ENCODE measurements at regions not wholly inside any gene's neighbourhood (a gene's known extent, or its start where the extent isn't known, plus 50 kb on each side); places are given as distances from the start of the nearest gene placed in this dataset.

DNA sequence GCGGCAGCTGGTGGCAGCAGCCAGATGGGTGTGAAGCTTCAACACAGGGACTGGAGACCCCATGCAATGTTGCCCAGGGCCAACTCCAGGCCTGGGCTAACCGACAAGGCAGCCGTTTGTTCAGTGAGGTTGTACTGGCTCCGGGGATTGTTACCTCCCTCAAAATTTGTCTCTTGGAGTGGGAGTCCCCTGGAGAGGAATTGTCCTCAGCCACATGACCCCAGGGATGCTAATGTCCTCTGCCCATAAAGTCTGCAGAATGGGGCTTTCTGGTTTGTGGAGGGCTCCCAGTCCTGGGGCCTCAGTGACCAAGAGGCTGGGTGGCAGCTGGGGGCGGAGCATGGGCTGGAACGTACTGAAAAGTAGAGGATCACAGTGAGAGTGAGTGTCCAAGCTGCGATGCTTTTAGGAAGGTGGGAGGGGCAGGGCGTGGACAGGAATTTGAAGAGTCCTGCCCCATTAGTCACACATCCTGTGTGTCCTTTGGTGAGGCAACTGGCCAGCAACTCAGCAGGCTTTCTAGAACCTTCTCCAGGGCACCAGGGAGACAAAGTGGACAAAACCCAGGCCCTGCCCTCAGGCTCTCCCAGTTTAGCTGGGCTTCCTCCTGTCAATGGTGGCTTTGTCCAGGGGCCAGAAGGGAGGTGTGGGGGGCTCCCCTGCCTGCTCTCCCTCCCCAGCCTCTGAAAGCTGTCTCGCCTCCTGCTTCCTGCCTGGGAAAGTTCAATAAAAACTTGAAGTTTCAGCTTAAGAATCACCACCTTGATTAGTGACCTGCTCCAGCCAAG is 114.0 kb downstream of the NSG2 start:
- Mint-ChIP-seq H3K27me3 (no peaks in the 10 kb centered on the region), H3K27ac (no peak overlapping the region), H3K4me3 (no peak overlapping the region), H3K36me3 (no peaks in the 10 kb centered on the region), H3K9me3 (peaks cover 12% of the 10 kb centered on the region), H3K4me1 (no peaks in the 10 kb centered on the region)
- no peak for DNase-seq

DNA sequence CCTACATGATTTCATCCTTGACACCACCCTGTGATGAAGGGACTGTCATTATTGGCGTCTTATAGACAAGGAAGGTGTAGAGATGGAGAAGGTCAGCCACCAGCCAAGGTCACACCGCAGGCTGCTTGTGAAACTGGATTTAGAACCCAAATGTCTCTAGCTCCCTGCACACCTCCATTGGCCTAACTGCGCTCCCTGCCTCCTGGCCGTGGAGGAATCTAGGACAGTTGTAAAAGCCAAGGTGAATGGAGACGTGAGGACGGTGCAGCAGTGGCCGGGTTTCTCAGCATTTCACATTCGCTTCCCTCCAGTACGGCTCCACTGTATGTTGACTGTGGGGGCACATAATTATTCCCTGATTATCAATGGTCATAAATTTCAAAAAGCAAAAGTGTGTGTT is 119.9 kb downstream of the NSG2 start:
- no peak overlapping the region for H3K27ac Mint-ChIP-seq
- no peak for DNase-seq
- no peaks in the 10 kb centered on the region for H3K27me3 Mint-ChIP-seq
- H3K9me3 Mint-ChIP-seq: peaks cover 4% of the 10 kb centered on the region
- no peaks in the 10 kb centered on the region for H3K36me3 Mint-ChIP-seq
- no peak overlapping the region for H3K4me3 Mint-ChIP-seq
- H3K4me1 Mint-ChIP-seq: no peaks in the 10 kb centered on the region

DNA sequence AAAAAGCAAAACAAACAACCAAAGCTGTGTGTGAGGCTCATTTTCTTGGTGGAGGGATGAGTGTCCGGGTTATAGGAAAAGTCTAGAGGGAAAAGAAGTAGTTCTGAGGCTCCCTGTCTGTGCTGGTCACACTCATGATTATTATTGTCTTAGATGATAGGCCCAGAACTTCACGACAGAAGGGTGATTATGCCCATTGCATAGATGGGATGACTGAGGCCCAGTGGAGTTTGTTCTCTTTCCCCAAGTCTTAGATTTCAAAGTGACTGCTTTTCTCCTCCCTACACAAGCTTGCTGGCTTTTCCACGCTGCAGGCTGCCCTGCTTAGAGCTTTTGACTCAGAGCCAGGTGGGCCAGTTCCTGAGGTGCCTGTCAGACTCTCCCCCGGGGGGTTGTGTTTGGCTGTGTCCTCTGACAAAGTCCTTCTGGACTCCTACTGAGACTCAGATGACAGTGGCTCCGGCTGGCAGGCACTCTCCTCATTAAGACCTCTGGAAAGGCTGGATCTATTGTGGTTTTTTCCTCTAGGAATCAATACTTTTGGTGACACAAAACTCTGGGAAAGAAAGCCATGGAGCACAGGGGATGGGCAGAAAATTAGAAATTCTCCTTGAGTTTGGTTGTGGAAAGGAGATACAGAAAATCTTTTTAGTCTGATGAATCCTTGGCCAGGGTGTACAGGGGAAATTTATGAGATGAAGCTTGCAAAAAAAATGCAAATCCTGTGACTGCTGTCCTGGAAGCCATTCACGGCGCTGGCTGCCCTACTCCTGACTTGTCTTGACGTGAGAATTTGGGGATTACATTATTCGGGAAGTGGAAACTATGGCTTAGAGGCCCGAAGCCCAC is 120.9 kb downstream of the NSG2 start:
- no peaks in the 10 kb centered on the region for H3K27me3 Mint-ChIP-seq
- peaks cover 4% of the 10 kb centered on the region for H3K9me3 Mint-ChIP-seq
- no peak for DNase-seq
- no peaks in the 10 kb centered on the region for H3K36me3 Mint-ChIP-seq
- H3K27ac Mint-ChIP-seq: no peak overlapping the region
- H3K4me1 Mint-ChIP-seq: no peaks in the 10 kb centered on the region
- no peak overlapping the region for H3K4me3 Mint-ChIP-seq

DNA sequence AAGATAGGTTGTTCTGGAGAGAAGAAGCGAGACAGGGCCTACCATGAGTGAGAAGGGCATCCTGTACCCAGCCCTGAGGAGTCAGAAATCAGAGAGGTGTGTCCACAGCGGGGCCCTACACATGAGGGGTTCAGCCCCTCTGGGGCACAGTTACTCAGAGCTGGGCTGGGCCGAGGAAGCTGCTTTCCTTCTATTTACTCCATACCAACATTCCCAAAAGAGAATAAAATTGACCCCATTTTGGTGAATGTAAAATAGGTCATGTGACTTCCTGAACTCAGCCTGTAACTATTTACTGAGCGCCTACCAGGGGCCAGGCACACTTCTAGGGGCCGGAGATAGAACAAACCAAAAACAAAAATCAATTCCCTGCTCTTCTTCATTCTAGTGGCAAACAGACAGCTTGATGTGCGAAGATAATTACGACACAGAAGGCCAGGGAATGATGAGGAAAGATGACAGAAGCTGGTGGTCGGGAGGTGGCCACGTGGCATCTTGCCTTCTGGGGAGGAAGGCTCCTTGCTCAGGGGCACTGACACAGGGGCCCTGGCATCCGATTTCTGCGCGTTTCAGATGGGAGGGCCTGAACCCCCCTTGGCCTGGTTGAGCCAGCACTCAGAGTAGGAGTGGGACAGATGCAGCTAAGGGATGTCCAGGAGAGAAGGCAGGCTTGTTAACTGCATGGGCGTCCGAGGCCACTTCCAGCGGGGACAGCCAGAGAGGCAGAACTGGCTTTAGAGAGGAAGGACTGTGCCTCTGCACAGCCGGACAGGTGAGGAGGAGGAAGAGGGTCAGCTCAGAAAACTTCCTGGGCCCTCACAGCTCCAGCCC is 121.8 kb downstream of the NSG2 start:
- Mint-ChIP-seq H3K27ac (no peak overlapping the region), H3K9me3 (peaks cover 4% of the 10 kb centered on the region)

DNA sequence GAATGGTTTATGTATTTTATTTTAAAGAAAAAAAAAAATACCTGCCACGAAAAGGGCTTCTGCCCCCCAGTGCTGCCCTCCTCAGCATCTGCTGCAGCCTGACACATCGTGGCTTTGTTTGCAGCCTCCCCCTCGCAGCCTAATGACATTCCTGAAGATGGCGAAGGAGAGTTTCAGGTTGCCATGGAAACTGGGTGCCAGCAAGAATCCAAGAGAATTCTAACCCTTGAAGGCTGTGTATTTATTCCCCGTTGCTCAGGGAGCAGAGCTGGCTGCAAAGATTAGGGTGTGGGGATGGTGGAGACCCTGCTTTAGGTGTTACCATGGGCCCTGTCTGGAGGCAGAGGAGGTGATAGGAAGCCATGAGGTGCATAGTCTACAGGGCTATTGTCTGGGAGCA is 126.6 kb downstream of the NSG2 start:
- no peaks in the 10 kb centered on the region for H3K36me3 Mint-ChIP-seq
- peaks cover 16% of the 10 kb centered on the region for H3K27me3 Mint-ChIP-seq
- H3K27ac Mint-ChIP-seq: no peak overlapping the region
- H3K9me3 Mint-ChIP-seq: peaks cover 4% of the 10 kb centered on the region
- no peak overlapping the region for H3K4me3 Mint-ChIP-seq
- H3K4me1 Mint-ChIP-seq: no peaks in the 10 kb centered on the region
- DNase-seq: no peak

More for the DNA sequence above, 121.8 kb downstream of the NSG2 start:
- Mint-ChIP-seq H3K4me3 (no peak overlapping the region), H3K36me3 (no peaks in the 10 kb centered on the region), H3K4me1 (no peaks in the 10 kb centered on the region), H3K27me3 (no peaks in the 10 kb centered on the region)
- DNase-seq: no peak

DNA sequence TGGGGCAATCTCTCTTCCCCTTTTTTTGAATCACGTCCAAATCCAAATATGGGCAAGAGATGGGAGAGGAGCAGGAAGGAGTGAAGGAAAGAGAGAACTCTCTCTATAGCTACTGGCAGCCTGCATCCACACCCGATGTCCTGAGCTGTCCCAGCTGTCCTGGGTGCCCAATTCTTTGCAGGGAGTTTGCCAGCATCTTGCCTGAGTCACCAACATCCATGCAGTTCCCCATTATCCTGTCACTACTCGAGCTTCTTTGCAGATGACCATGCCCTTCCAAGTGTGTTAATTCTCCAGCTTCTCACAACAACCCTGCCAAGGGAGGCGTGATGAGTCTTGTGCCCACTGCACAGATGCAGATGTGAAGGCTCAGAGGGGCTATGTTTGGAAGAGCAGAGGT is 127.1 kb downstream of the NSG2 start:
- Mint-ChIP-seq H3K4me3 (no peak overlapping the region), H3K36me3 (no peaks in the 10 kb centered on the region), H3K27ac (no peak overlapping the region), H3K9me3 (peaks cover 4% of the 10 kb centered on the region), H3K27me3 (peaks cover 20% of the 10 kb centered on the region), H3K4me1 (no peaks in the 10 kb centered on the region)
- no peak for DNase-seq

DNA sequence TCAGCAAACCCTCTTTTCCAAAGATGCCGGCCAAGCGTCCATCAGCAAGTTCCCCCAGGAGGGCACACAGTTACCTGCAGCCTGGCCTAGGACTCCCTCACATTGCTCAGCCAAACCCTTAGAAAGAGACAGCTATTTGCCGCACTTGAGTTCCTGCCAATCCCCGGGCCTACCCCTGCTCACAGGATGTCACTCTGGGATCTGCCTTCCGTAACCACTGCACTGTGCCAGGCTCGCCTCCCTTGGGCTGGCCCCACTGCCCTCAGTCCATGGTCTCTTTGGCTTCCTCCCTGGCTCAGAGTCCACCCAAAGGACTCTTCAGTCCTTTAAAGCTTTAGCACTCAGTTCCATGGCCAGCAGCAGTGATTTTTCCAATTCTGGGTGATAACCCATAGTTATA is 128.3 kb downstream of the NSG2 start:
- Mint-ChIP-seq H3K27ac (no peak overlapping the region), H3K27me3 (peaks cover 26% of the 10 kb centered on the region), H3K9me3 (peaks cover 4% of the 10 kb centered on the region), H3K4me1 (no peaks in the 10 kb centered on the region), H3K36me3 (no peaks in the 10 kb centered on the region), H3K4me3 (no peak overlapping the region)
- no peak for DNase-seq

DNA sequence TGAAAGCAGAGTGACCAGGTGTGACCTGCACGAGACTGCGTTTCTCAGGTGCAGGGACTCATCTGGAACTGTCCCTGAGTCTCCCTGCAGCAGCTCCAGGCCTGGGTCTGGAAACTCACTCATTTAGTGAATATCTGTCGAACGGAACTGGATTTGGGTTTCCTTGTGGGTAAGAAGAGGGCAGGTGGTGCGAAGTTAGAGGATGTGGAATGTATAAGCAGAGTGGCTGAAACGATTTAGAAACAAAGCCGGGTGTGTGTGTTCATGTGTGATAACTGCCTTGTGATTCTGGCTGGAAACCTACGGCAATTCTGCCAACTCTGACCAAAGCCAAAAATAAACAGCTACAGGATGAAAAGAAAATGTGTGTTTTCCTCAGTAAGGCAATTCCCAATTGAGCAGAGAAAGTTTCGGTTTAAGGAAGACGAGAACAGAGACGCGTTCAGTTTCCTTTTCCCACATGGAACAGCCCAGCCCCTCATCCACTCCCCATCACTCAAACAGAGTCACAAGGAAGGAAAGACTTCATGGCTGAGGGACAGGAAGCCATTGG is 130.3 kb downstream of the NSG2 start:
- Mint-ChIP-seq H3K27ac (no peak overlapping the region), H3K4me1 (no peaks in the 10 kb centered on the region), H3K27me3 (peaks cover 26% of the 10 kb centered on the region), H3K9me3 (no peaks in the 10 kb centered on the region), H3K36me3 (no peaks in the 10 kb centered on the region), H3K4me3 (no peak overlapping the region)
- DNase-seq: no peak

DNA sequence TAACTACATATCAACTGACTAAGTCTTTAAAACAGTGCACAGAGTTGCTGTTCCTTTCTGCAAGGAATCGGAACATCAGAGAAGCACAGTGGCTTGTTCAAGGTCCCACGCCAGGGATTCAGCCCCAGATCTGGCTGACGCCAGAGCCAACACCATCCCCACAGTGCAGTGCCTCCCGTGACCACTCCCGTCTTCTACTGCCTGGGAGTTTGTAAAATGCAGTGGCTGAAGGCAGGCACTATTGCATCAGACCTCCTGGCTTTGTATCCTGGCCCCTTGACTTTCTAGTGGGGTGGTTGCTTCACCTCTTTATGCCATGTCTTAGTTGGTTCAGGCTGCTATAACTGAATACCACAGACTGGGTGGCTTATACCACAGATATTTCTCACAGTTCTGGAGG is 131.0 kb downstream of the NSG2 start:
- H3K9me3 Mint-ChIP-seq: no peaks in the 10 kb centered on the region
- no peaks in the 10 kb centered on the region for H3K4me1 Mint-ChIP-seq
- H3K36me3 Mint-ChIP-seq: no peaks in the 10 kb centered on the region
- H3K27me3 Mint-ChIP-seq: peaks cover 29% of the 10 kb centered on the region
- H3K27ac Mint-ChIP-seq: no peak overlapping the region
- no peak for DNase-seq
- no peak overlapping the region for H3K4me3 Mint-ChIP-seq

DNA sequence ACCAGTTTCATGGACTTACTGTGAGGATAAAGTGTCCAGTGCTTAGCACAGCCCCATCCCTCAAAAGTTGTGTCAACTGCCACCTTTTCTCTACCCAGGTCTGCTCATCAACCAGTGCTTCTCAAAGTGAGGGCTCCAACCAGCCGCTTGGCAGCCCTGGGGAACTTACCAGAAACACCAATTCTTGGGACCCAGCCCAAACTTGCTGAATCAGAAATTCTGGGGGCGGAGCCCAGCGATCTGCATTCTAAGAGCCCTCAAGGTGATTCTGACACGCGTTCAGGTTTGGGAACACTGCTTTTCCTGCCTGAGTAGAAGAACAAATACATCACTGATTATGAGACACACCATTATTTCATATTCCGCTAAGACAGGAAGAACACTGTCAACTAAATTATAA is 132.0 kb downstream of the NSG2 start:
- H3K27ac Mint-ChIP-seq: no peak overlapping the region
- no peak for DNase-seq
- H3K9me3 Mint-ChIP-seq: no peaks in the 10 kb centered on the region
- no peaks in the 10 kb centered on the region for H3K4me1 Mint-ChIP-seq
- H3K36me3 Mint-ChIP-seq: no peaks in the 10 kb centered on the region
- no peak overlapping the region for H3K4me3 Mint-ChIP-seq
- H3K27me3 Mint-ChIP-seq: peaks cover 29% of the 10 kb centered on the region

DNA sequence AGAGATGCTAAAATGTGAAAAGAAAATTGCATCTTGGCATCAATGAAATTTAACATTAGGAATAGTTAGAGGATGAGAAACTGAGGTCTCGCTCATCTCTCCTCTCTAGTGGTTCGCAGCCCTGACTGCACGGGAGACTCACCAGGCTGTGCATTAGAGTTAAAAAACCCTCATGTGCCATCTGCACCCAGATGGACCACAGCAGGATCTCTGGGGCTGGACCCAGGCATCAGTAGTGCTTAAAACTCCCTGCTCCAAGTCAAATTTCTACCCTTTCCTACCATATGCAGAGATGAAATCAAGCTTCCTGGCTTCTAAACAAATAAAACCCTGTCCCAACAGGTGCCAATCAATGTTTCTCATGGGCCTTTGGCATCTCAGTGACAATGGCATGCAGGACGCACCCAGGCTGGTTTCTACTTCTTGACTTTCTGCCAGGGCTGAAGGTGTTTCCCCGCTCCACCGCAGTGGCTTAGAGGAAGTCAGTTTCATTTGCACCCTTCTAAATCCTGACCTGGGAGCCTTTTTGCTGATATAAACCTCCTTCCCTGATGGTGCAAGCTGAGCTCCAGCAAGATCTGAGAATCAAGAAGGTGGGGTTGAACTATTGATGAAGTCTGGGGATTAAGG is 132.6 kb downstream of the NSG2 start:
- Mint-ChIP-seq H3K27ac (no peak overlapping the region), H3K9me3 (no peaks in the 10 kb centered on the region), H3K36me3 (no peaks in the 10 kb centered on the region), H3K4me1 (no peaks in the 10 kb centered on the region), H3K27me3 (peaks cover 26% of the 10 kb centered on the region), H3K4me3 (no peak overlapping the region)
- no peak for DNase-seq

DNA sequence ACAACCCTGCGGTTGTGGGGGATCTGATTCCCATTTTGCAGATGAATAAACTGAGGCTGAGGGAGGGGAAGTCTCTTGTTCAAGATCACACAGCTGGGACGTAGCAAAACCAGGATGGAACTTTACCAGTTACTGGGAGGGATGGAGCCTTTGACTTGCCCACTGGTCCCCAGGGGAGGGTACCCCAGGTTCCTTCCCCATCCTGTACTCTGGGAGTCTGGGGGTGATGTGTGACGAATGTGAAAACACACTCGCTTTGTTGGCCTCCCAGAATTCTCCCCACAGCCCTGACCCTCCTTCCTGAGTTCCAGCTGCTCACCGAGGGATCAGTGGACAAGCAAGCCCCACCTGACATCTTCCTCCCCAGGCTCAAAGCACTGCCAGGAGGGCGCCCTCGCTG is 135.1 kb downstream of the NSG2 start:
- no peaks in the 10 kb centered on the region for H3K9me3 Mint-ChIP-seq
- H3K4me3 Mint-ChIP-seq: no peak overlapping the region

DNA sequence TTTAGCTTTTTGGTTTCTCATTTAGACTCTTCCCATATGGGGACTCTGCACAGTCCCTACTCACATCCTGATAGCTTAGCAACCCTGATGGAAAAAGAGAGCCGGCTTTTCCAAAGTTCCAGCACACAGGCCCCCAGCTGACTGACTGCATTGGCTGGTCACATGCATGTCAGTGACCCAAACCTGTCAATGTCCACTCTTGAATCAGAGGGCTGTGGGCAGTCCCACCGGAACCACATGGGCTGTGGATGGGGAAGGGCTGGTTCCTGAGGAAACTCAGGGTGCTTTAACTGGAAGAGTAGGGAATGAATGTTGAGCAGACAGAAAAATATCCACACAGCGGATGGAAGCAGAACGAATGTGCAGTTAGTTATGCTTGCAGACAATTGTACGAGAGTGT is 136.6 kb downstream of the NSG2 start:
- H3K36me3 Mint-ChIP-seq: no peaks in the 10 kb centered on the region
- H3K27me3 Mint-ChIP-seq: peaks cover 18% of the 10 kb centered on the region
- H3K4me1 Mint-ChIP-seq: no peaks in the 10 kb centered on the region
- H3K4me3 Mint-ChIP-seq: no peak overlapping the region
- H3K9me3 Mint-ChIP-seq: no peaks in the 10 kb centered on the region
- DNase-seq: no peak
- no peak overlapping the region for H3K27ac Mint-ChIP-seq

More for the DNA sequence above, 135.1 kb downstream of the NSG2 start:
- Mint-ChIP-seq H3K27me3 (peaks cover 24% of the 10 kb centered on the region), H3K27ac (no peak overlapping the region), H3K4me1 (no peaks in the 10 kb centered on the region), H3K36me3 (no peaks in the 10 kb centered on the region)
- no peak for DNase-seq

DNA sequence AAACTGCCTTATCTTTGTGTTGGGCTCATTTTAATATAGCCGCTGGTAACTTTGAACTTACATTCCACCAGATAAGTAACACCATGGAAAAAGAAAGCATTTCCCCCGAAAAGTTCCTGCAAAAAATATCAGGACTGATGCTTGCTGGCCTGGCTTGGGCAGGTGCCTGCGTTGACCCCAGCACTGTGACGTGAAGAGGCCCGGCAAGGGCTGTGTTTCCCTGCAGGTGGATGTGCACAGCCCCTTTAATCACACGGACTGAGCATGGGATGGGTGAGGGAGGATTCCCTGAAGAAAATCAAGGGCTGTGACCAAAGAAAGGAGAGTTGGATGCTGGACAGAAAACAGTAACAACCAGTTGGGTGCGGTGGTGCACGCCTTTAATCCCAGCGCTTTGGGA is 138.2 kb downstream of the NSG2 start:
- Mint-ChIP-seq H3K27ac (no peak overlapping the region), H3K27me3 (peaks cover 8% of the 10 kb centered on the region), H3K9me3 (no peaks in the 10 kb centered on the region), H3K4me3 (no peak overlapping the region), H3K4me1 (no peaks in the 10 kb centered on the region), H3K36me3 (no peaks in the 10 kb centered on the region)
- no peak for DNase-seq

Measured in activated naive CD8-positive, alpha-beta T cell treated with anti-CD3 and anti-CD28 coated beads for 36 hours (primary cell).